HG03045 (cell line): ENCODE measurements at regions not wholly inside any gene's neighbourhood (a gene's known extent, or its start where the extent isn't known, plus 50 kb on each side); places are given as distances from the start of the nearest gene placed in this dataset.

Experiments
- ATAC-seq: cut with Tn5 transposase; IDR thresholded peaks from one replicate; pipeline ENCODE4 v1.9.1; 2021; ENCODE audit warnings: mild to moderate bottlenecking, moderate library complexity; ENCODE audit not compliant: unreplicated experiment

- ATAC-seq = no peak
Measured at GRCh38 chr18:39051013-39051412, 1485.4 kb upstream of the CELF4 start.

GRCh38 chr18:39039813-39040212 lies 1474.2 kb upstream of the CELF4 start:
- ATAC-seq = no peak

- ATAC-seq = no peak
Measured at GRCh38 chr18:39037925-39038324, 1472.3 kb upstream of the CELF4 start.

- ATAC-seq = no peak
Measured at GRCh38 chr18:39033312-39033711, 1467.7 kb upstream of the CELF4 start.

- ATAC-seq = no peak
Measured at GRCh38 chr18:39031647-39032046, 1466.0 kb upstream of the CELF4 start.

GRCh38 chr18:39030124-39030655 lies 1464.6 kb upstream of the CELF4 start:
- ATAC-seq = no peak

- ATAC-seq = no peak
Measured at GRCh38 chr18:39025531-39025930, 1459.9 kb upstream of the CELF4 start.

GRCh38 chr18:39019989-39020388 lies 1454.4 kb upstream of the CELF4 start:
- ATAC-seq = no peak

- no peak for ATAC-seq
Measured at GRCh38 chr18:39007031-39007902, 1441.7 kb upstream of the CELF4 start.

GRCh38 chr18:38996056-38996455 lies 1430.5 kb upstream of the CELF4 start:
- no peak for ATAC-seq

- ATAC-seq = no peak
Measured at GRCh38 chr18:38993342-38993741, 1427.7 kb upstream of the CELF4 start.

GRCh38 chr18:38984968-38985367 lies 1419.4 kb upstream of the CELF4 start:
- ATAC-seq = no peak

- no peak for ATAC-seq
Measured at GRCh38 chr18:38982072-38982471, 1416.5 kb upstream of the CELF4 start.

- ATAC-seq = no peak
Measured at GRCh38 chr18:38981389-38981788, 1415.8 kb upstream of the CELF4 start.

- ATAC-seq = no peak
Measured at GRCh38 chr18:38980420-38980819, 1414.8 kb upstream of the CELF4 start.

- ATAC-seq = no peak
Measured at GRCh38 chr18:38972571-38972970, 1407.0 kb upstream of the CELF4 start.

- no peak for ATAC-seq
Measured at GRCh38 chr18:38971881-38972280, 1406.3 kb upstream of the CELF4 start.

GRCh38 chr18:38966841-38967240 lies 1401.2 kb upstream of the CELF4 start:
- ATAC-seq = no peak

- no peak for ATAC-seq
Measured at GRCh38 chr18:38963943-38964660, 1398.5 kb upstream of the CELF4 start.

- ATAC-seq = no peak
Measured at GRCh38 chr18:38961880-38962279, 1396.3 kb upstream of the CELF4 start.

- no peak for ATAC-seq
Measured at GRCh38 chr18:38957736-38958135, 1392.1 kb upstream of the CELF4 start.

- no peak for ATAC-seq
Measured at GRCh38 chr18:38956068-38956467, 1390.5 kb upstream of the CELF4 start.
